HG03066 (cell line): ENCODE measurements at regions not wholly inside any gene's neighbourhood (a gene's known extent, or its start where the extent isn't known, plus 50 kb on each side); places are given as distances from the start of the nearest gene placed in this dataset.
A peak's percentile ranks its signal among the peaks of the same experiment; 100 is the strongest.

Experiments used
- ATAC-seq: cut with Tn5 transposase; IDR thresholded peaks from one replicate; pipeline ENCODE4 v1.9.1; 2021; ENCODE audit warnings: low read depth; ENCODE audit not compliant: unreplicated experiment

DNA sequence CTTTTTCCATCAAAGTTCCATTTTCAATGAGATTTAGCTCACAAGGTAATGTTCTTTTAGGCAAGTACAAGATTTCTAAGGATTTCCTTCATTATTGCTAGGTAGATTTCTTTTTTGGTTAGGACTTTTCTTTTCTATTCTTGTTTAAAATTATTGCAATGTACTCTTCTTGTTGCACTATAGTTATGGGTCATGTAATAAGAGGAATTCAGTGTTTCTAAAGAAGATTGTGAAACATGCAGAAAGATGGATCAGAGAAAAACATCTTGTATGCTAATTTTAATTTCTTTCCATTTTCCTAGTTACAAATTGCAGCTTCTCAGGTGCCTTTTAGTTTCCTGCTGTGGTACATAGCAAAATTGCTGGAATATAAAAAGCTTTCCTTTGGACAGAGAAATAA, 56.1 kb downstream of the BTG1 start:
- no peak for ATAC-seq

DNA sequence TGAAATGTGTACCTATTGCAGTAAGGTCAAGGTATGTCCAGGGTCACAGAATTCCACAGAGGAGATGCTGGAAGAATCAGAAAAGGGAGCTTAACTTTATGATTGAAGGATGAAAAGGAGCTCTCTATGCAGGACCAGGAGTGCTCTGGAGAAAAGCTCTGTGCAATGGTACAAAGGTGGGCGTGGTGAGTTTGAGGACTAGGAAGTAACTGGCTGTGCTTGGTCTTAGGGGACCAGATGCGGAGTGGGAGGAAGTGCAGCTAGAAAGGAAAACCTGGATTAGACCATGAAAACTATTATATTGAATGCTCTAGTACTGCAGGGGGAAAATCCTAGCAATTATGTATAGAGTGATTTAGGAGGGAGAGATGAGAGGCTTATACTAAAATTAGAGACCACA, 56.8 kb downstream of the BTG1 start:
- no peak for ATAC-seq

DNA sequence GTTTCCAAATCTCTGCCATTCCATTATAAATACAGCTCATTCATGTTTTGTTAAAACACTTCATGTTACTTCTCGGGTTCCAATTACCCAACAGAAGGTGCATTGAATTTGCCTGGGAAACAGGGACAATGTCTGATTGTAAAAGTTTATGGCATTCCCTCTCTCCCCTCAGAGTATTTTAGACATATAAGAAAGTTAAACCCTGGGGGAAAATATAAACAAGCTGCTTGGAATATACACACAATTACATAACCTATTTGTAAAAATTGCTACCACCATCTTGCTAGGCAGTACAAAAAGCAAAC, 60.0 kb downstream of the BTG1 start:
- ATAC-seq: no peak

DNA sequence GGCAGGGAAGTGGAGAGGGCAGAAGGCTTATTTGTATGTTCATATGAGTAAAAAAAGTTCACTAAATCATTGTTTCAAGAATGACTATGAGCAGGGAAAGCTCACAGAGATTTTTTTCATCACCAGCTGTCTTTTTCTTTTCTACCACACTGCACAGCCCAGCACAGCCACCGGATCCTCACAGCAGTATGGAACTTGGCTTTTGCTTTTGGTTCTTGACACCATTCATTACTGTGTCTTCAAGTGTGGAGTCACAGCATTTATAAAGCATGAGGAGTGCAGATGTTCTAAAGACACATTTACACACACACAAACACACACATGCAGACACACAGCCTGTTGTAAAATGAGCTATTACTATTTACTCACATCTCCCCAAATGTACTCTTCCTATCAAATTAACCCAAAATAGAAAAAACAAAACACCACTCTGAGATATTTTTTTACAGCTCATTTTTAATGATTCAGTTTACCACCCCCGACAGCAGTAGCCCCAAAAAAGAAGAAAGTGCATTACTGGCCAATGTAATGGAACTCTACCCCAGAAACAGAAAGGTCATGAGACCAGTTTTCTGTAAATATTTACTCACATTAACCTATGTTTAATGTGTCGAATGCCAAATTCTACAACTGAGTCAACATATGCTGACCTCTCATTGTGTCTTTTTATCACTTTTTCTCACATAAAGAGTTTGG, 60.5 kb downstream of the BTG1 start:
- ATAC-seq: no peak

DNA sequence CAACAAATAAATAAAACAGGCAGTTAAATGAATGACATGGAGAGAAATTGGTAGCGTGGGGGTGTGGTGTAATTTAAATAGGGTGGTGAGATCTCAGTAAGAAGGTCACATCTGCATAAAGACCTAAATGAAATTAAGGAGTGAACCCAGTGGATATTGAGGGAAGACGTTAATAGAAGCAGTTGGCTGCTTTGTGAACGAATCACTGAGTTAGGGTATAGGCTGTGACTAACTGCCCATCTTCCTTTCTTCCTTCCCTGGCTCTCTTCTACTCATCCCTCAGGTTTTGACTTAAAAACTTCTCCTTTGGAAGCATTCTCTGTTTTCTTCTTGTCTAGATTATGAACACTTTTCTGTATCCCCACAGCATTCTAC, 64.7 kb downstream of the BTG1 start:
- no peak for ATAC-seq

DNA sequence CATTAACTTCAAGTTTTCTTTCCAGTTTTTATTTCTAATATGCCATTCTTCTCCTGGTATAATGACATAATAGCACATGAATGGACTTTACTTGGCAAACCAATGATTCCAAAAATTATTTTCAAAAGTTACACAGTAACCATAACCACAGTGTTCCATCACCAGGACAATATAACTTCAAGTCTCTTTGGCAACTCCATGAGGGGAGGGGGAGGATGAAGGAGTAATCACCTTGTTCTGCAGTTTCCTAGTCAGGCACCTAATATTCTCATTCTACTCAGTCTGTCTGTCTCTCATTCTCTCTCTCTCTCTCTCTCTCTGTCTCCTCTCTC, 66.6 kb downstream of the BTG1 start:
- no peak for ATAC-seq

DNA sequence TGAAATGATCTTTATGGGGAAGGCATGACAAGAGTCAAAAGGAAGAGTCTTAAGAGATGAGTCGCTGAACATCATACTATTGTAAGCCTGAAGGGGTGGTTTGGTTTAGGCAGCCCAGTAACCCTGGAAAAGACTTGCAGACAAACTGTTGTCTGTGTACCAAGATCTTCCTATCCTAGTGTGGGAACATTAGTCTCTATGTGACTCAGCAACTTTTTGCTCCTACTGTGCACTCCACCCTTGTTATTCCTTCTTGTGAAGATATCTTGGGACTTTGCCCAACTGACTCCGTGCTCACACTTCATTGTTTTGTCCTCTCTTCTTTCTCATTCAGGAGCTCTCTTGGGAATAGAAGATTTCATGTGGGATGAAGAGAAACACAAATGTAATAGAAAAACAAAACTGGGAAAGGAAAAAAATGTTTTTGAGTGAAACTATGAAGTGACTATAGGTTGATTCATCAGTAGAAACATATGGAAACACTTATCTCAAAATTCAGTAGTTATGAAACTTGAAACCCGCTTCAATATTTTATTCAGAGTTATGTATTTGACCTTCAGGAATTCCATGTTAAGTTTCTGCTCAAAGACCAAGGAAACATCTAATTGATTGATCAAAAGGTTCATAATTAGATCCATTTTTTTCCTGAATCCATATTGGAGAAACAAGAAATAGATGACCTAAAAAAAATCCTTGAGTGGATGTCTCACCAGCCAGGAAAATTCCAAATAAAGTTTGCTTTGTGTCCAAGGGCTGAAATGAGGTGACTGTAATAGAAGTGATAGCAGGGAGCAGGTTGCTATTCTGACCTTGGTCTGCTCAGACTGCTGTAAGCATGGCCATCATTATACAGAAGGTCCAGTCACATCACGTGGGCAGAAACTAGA, 67.2 kb downstream of the BTG1 start:
- no peak for ATAC-seq

DNA sequence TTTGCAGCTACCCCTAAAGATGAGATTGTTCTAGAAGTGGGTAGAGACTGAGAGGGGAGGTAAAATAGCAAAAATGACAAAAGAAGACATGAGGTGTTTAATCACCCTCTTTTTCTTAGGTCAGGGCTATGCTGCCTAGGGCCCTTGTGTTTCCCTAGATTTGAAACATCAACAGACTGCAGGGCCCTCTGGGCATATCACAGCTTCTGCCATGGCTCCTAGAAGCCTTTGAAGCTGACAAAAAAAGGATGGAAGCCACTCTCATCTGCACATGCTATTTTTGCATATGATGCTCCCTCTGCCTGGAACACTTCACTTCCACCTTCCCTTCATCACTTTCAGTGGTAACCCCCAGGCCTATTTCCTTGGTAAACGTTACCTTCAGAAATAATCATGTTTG, 68.1 kb downstream of the BTG1 start:
- no peak for ATAC-seq

DNA sequence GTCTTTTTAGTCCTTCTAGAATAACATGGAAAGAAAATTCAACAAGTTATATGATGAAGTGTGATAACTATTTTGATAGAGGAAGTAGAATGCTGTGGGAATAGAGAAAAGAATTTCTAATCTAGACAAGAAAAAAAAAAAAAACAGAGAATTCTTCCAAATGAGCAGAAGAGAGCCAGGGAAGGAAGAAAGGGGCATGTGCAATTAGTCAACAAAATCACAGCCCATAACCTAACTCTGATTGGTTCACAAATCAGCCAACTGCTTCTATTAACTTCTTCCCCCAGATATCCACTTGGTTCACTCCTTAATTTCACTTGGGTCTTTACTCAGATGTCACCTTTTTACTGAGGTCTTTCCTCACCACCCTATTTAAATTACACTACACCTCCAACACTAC, 69.5 kb downstream of the BTG1 start:
- ATAC-seq: no peak

DNA sequence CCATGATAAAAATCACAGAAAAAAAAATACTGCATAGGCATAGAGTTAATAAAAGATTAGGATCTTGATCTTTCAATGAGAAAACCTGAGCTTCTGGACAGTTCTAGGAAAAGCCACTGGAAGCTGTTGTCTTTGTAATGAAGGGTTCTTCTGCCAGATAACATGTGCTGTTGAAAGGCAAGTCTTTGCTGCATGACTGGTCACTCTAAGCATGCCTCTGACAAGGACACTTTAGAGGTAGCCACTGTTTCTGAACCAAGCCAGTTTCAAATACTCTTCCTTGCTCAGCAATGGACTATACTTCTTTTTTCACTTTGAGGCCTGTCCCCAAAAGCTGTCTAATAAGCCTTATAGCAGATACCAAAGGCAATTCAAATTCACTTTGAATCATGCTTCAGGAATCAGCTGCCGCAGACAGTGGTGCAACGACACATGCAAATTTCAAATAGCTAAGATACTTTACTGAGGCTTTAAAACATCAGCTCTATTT, 70.2 kb downstream of the BTG1 start:
- ATAC-seq: no peak

DNA sequence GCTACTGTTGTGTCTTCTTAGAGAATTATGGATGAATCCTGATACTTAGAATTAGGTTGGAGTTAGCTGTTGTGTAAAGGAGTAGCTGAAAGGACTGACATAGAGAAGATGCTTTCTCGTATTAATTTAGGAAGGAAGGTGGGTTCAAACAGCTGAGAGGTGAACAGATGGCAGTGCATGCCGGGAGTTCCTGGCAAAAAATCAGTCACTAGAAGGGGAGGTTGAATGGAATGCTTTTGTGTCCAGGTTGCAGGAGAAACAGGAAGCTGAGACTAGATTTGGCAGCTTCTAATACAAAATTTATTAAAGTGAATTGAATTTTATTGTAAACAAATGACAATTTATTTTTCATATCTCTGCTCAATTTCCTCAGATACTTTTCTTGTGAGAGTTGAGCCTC, 70.8 kb downstream of the BTG1 start:
- ATAC-seq: no peak

DNA sequence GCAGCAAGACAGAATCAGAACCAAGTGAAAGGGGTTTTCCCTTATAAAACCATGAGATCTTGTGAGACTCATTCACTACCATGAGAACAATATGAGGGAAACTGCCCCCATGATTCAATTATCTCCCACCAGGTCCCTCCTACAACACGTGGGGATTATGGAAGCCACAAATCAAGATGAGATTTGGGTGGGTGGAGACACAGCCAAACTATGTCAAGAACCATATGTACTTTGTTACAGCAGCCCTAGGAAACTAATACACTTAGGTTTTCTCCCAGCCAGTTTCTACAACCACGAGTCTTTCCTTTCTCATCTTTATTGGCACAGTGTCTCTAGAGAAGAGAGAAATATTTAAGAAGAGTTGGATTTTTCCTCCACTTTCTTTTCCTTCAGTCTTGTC, 72.6 kb downstream of the BTG1 start:
- ATAC-seq: no peak

DNA sequence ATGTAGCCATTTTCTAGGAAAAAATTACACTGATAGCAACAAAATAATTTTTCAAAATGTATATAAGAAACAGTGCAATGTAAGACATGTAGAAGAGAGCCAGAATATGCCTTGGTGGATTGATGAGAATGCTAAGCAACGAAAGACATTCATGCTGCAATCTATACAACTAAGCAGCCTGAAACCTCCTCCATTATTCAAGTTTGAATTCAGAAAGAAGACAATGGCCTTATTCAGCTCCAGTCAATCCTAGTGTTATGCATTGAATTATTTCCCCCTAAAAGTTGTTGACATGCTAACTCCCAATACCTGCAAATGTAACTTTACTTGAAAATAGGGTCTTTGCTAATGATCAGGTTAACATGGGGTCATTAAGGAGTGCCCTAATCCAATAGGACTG, 73.5 kb downstream of the BTG1 start:
- ATAC-seq: no peak

DNA sequence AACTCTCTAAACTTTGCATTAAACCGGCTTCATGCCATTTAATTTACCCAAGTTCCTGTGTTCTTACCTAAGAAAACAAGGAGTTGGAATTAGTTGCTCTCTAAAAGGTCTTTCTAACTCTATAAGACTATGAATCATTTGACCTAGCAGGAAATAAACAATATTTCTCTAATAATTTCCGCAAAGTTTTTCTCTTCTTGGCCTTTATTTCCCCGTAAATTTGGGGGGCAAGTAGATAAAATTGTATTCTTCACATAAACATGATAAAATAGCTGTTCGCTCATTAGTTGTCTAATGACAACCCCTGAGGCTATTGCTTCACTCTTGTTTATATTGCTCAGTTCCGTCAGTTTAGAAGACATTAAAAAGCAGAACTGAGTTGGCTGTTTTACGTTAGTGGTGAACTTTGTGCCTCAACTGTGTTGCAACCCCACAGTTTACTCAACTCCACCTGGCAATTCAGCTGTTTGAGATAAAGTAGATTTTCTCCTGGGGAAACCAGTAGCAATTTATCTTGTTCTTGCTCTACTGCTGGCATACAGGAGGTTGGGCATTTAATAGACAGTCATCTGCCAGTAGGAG, 74.7 kb downstream of the BTG1 start:
- no peak for ATAC-seq

DNA sequence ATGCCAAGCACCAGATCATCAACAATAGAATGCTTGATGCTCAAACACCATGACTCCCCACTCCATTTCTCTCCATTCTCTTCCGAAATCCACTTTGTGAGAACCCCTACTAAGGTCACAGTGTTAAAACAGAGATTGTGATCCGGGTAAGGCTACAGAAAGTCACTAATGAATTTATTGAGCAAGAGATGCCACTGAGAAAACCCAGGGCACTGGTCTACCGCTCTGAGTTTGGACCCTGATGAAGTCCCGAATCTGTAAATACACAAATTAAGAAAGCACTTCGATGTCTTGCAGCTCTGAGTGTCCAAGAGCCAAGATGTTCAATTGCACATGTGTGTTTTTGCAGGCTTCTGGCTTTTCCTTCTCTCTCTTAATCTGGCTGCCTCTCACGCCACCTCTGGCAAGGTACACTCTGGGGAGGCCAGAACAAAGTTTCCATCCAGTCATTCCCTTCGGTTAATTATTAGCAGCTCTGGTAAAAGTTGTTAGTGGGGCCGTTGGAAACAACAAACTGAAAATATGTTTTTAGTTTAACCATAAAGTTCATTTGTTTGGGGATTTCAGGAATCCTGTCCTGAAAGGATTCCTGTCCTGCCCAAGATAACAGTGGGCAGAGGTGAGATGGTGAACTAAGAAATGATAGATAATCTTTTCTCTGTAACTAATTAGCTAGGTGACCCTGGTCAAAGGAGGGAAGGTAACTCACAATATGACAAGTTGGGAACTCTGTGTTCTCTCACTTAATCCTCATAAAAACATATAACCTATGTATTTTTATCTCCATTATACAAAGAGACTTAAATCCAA, 75.4 kb downstream of the BTG1 start:
- ATAC-seq: peak; percentile 55

DNA sequence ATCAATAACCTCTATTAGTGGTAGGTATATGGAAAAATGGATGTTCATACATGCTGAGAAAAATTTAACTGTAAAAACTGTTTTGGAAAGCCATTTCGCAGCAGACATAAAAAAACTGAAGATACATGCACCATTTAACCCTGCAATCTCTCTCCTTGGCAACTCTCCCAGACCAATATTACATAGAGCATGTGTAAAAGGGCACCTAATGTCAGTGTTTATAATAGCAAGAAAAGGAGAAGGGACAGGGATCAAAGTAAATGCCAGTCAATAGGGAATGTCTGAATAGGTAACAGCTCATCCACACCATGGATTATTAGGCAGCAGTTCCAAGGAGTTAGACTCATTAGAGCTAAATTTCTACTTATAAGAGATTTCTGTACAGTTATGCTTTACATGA, 77.2 kb downstream of the BTG1 start:
- no peak for ATAC-seq

DNA sequence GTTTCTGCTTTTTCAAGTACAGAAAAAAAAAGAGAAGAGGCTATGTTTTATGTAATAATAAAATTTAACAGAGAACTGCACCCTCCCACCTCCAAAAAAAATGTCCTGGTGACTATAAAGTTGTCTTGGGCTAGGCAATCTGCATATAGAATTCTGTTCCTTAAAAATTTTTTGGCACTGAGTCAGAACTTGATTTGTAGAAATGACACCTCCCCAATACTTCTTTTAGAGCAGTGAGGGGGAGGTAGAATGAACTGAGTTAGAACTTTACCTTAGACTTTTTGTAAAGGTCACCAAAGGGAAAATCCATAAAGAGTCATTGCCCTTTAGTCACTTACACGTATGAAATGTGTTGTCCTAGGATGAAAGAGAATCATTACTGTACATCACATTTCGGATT, 80.0 kb downstream of the BTG1 start:
- ATAC-seq: no peak

DNA sequence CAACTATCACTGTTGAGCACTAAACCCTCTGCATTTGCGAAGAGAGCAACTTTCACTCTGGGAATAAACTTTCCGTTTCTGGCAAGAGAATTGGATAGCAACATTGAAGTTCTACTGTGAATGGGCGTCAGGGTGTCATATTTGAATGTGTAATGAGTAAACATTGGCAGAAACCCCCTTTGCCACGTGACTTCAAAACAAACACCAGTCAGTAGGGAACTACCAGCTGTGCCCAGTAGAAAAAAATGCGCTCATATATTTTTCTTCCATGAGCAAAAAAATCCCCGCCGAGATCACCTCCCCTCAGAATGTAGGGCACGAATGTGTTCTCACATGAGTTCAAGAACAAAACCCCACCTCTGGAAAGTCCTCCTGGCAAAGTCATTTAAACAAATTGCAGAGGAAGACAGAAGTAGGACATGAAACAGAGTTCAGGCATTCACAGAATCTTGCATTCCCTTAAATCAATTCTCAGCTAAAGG, 80.6 kb downstream of the BTG1 start:
- ATAC-seq: peak; percentile 59

DNA sequence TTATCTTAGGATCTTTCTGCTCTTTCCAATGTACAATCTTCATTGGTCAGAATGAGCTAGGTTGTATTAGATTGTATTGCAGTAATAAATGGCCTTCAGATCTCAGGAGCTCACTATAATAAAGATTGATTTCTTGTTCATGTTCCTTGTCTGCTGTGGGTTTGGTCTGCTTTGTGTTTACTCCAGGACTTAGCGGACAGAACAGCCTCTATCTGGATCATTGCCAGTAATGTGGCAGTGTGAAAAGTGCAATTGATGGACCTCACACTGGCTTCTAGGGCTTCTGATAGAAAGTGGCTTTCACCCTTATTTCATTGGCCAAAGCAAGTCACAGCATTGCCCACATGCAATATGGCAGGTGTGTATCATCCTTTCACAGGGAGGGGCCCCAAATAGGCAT, 81.2 kb downstream of the BTG1 start:
- no peak for ATAC-seq

DNA sequence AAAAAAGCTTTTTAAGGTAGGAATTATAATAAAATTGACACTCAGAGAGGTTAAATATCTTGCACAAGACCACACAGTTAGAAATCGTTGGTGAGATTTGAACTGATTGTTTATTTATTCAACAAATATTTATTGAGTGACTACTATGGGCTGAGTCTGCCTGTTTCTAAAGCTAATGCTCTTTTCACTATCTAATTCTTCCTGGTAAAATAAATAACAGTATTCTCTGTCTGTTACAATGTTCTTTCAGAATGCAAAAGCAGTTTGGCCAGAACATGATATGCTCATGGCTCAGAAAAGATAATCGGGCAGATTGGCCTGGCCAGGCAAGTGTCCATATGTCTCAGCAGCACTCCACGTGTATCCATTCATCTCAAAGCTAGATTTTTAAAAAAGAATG, 82.0 kb downstream of the BTG1 start:
- ATAC-seq: no peak
